Smooth muscle cell (in vitro differentiated cells): ENCODE measurements at regions not wholly inside any gene's neighbourhood (a gene's known extent, or its start where the extent isn't known, plus 50 kb on each side); places are given as distances from the start of the nearest gene placed in this dataset.

Experiments used
- DNase-seq: peaks from one replicate; lab custom pipeline; 2025; ENCODE audit not compliant: unreplicated experiment; lab: John Stamatoyannopoulos, UW
- H2AFZ ChIP-seq: fragments of 200-600 bp; sonication (generic); 2 replicates; pipeline ENCODE4 v1.6.0; 2016; ENCODE audit warnings: antibody characterized with exemption, low read depth, mild to moderate bottlenecking
- H3F3A ChIP-seq: fragments of 200-600 bp; sonication (generic); 2 replicates; pipeline ENCODE4 v1.6.0; 2017; ENCODE audit warnings: antibody characterized with exemption, low read depth
- H3K27ac ChIP-seq: fragments of 200-600 bp; sonication (generic); 2 replicates; pipeline ENCODE4 v1.5.1; 2016; ENCODE audit warnings: low read depth, mild to moderate bottlenecking
- H3K27me3 ChIP-seq: fragments of 200-600 bp; sonication (generic); 2 replicates; pipeline ENCODE4 v1.6.1; 2016; ENCODE audit warnings: low read depth, mild to moderate bottlenecking
- H3K36me3 ChIP-seq: fragments of 200-600 bp; sonication (generic); 2 replicates; pipeline ENCODE4 v1.5.1; 2016; ENCODE audit warnings: low read depth
- H3K4me1 ChIP-seq: fragments of 200-600 bp; sonication (generic); 2 replicates; pipeline ENCODE4 v1.5.1; 2016; ENCODE audit warnings: low read depth
- H3K4me2 ChIP-seq: fragments of 200-600 bp; sonication (generic); 2 replicates; pipeline ENCODE4 v1.6.0; 2016; ENCODE audit warnings: mild to moderate bottlenecking
- H3K4me3 ChIP-seq: fragments of 200-600 bp; sonication (generic); 2 replicates; pipeline ENCODE4 v1.5.1; 2016; ENCODE audit warnings: mild to moderate bottlenecking
- H3K79me2 ChIP-seq: fragments of 200-600 bp; sonication (generic); 2 replicates; pipeline ENCODE4 v1.6.0; 2016; ENCODE audit warnings: low read depth, mild to moderate bottlenecking
- H3K9ac ChIP-seq: fragments of 200-600 bp; sonication (generic); 2 replicates; pipeline ENCODE4 v1.6.0; 2016; ENCODE audit warnings: low read depth
- H3K9me3 ChIP-seq: fragments of 200-600 bp; sonication (generic); replicated peaks from 2 replicates; pipeline ENCODE4 v1.5.1; 2016; ENCODE audit warnings: low read depth
- H4K20me1 ChIP-seq: fragments of 200-600 bp; sonication (generic); 2 replicates; pipeline ENCODE4 v1.6.0; 2016; ENCODE audit warnings: low read depth
- WGBS: methylation state at CpG from one replicate; pipeline ENCODE4 v1.1.7; 2016; ENCODE audit warnings: low lambda C conversion rate; 5-methylcytosine and 5-hydroxymethylcytosine counted together
- TF ChIP-seq, protein P1 (sequence below): fragments of 200-600 bp; sonication (generic); IDR thresholded peaks from 2 replicates; pipeline ENCODE4 v1.5.1; 2017; ENCODE audit warnings: borderline replicate concordance, mild to moderate bottlenecking, antibody characterized with exemption; ENCODE audit not compliant: insufficient read depth, poor library complexity, severe bottlenecking

DNA sequence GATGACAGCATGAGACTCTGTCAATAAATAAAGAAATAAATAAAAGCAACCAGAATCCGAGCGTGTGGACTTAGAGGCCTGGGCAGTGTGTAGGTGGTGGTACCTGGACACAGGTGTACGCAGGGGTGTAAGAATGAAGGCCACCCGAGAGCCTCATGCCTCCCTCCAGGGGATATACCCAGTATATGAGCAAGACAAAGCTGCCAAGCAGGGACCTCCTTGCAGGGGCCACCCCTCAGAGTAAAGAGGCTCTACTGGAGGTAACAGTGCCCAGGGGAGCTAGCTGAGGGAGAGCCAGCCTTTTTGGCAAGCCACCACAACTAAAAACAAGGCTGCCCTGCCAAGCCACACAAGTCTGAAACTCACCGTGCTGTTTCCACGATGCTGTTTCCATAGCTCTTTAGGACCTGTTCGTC is 179.2 kb upstream of the RAB4A start:
- H3F3A ChIP-seq: peaks cover 20% of the 10 kb centered on the region
- no peak overlapping the region for H3K9ac ChIP-seq
- H3K4me2 ChIP-seq: no peak overlapping the region
- no peak overlapping the region for H3K27ac ChIP-seq
- no peak overlapping the region for H3K4me3 ChIP-seq
- H3K9me3 ChIP-seq: no peaks in the 10 kb centered on the region
- no peaks in the 10 kb centered on the region for H3K27me3 ChIP-seq
- 84% methylated on average over 7 of the region's 7 CpGs for WGBS
- no peaks in the 10 kb centered on the region for H4K20me1 ChIP-seq
- no peaks in the 10 kb centered on the region for H3K36me3 ChIP-seq
- DNase-seq: no peak
- peaks cover 27% of the 10 kb centered on the region for H3K4me1 ChIP-seq
- no peaks in the 10 kb centered on the region for H3K79me2 ChIP-seq
- no peak overlapping the region for H2AFZ ChIP-seq
- TF ChIP-seq, protein P1, sequence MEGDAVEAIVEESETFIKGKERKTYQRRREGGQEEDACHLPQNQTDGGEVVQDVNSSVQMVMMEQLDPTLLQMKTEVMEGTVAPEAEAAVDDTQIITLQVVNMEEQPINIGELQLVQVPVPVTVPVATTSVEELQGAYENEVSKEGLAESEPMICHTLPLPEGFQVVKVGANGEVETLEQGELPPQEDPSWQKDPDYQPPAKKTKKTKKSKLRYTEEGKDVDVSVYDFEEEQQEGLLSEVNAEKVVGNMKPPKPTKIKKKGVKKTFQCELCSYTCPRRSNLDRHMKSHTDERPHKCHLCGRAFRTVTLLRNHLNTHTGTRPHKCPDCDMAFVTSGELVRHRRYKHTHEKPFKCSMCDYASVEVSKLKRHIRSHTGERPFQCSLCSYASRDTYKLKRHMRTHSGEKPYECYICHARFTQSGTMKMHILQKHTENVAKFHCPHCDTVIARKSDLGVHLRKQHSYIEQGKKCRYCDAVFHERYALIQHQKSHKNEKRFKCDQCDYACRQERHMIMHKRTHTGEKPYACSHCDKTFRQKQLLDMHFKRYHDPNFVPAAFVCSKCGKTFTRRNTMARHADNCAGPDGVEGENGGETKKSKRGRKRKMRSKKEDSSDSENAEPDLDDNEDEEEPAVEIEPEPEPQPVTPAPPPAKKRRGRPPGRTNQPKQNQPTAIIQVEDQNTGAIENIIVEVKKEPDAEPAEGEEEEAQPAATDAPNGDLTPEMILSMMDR: no peak

DNA sequence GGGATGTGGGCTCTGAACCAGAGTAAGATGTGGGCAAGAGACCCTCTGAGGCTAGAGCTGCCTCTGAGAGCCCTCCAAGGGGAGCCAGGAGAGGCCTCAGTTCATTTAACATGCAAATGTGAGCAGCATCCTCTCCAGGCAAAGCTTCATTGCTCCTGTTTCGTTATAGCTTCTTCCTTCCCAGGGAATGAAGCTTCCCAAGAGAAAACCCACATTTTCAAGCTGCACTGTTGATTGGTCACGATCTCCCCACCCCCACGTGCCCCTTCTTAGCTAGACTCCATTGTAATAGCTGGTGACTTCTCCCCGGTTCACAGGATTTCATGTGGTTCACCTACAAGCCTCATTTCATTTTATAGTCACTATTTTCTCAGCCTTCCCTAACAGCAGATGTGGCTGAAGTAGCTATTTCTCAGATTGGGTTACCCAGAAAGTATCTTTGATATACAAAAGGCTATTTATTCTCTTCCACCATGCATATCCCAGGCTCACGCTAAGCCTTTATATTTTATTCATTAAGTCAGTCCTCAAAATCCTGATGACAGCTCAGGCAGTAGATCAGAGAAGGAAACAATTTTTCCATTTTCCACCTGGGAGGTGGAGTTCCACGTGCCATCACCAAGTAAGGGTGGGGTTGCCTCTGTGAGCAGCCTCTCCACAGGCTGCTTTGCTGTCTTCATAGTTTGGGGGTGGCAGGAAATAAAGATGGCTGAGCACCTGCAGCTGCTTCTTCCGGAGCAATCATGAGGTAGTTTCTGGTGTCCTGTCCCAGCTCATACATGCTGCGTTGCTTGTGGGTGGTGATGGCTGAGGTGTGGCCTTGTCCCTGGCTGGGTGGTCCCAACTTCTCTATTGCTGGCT is 178.3 kb upstream of the RAB4A start:
- H2AFZ ChIP-seq: peak overlapping the region; percentile 39
- H3K4me3 ChIP-seq: no peak overlapping the region
- no peak overlapping the region for H3K9ac ChIP-seq
- no peak for DNase-seq
- peak overlapping the region; percentile 5 for H3K4me2 ChIP-seq
- H3K27ac ChIP-seq: peak overlapping the region; percentile 77
- no peaks in the 10 kb centered on the region for H3K9me3 ChIP-seq
- TF ChIP-seq, protein P1: no peak
- no peaks in the 10 kb centered on the region for H3K27me3 ChIP-seq
- peaks cover 30% of the 10 kb centered on the region for H3K4me1 ChIP-seq
- H3F3A ChIP-seq: peaks cover 20% of the 10 kb centered on the region
- H3K79me2 ChIP-seq: no peaks in the 10 kb centered on the region
- WGBS: 48% methylated on average over 8 of the region's 8 CpGs
- H4K20me1 ChIP-seq: no peaks in the 10 kb centered on the region
- no peaks in the 10 kb centered on the region for H3K36me3 ChIP-seq

DNA sequence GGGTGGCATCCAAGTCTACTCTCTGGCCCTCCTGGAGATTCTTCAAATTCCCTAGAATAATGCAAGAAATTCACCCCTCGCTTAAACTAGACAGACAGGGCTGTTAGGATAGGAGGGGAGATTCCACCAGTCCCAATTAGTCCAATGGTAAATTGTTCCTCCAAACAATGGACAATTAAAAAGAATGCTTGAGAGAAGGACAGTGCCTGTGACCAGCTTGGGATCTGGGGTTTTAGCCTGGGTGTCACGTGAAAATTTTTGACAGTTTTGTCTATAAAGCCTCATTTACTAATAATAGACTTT is 177.7 kb upstream of the RAB4A start:
- Histone ChIP-seq H3K9ac (no peak overlapping the region), H3K4me1 (peaks cover 30% of the 10 kb centered on the region), H3K27ac (peak overlapping the region; percentile 77), H3K27me3 (no peaks in the 10 kb centered on the region), H3K4me3 (no peak overlapping the region), H2AFZ (no peak overlapping the region), H3F3A (peaks cover 20% of the 10 kb centered on the region), H3K79me2 (no peaks in the 10 kb centered on the region), H4K20me1 (no peaks in the 10 kb centered on the region), H3K4me2 (peak overlapping the region; percentile 5), H3K36me3 (no peaks in the 10 kb centered on the region), H3K9me3 (no peaks in the 10 kb centered on the region)
- no peak for DNase-seq
- TF ChIP-seq, protein P1: no peak
- 56% methylated on average over 2 of the region's 2 CpGs for WGBS
